Hepatocyte (in vitro differentiated cells): ENCODE measurements at regions not wholly inside any gene's neighbourhood (a gene's known extent, or its start where the extent isn't known, plus 50 kb on each side); places are given as distances from the start of the nearest gene placed in this dataset.

Source experiments
- CTCF ChIP-seq: fragments of 200-600 bp; sonication (generic); IDR thresholded peaks from 2 replicates; pipeline ENCODE4 v1.5.1; 2016; ENCODE audit warnings: antibody characterized with exemption, mild to moderate bottlenecking; ENCODE audit not compliant: poor library complexity
- EZH2phosphoT487 ChIP-seq: fragments of 200-600 bp; sonication (generic); IDR thresholded peaks from one replicate; pipeline ENCODE4 v1.6.1; 2018; ENCODE audit warnings: antibody characterized with exemption, mild to moderate bottlenecking, low read depth, moderate library complexity; ENCODE audit not compliant: unreplicated experiment, severe bottlenecking

GRCh38 chr6:19635728-19636127, 201.4 kb upstream of the ID4 start:
- no peak for TF ChIP-seq CTCF
- no peak for TF ChIP-seq EZH2phosphoT487
